Lung (tissue), 11 donors: ENCODE measurements at regions not wholly inside any gene's neighbourhood (a gene's known extent, or its start where the extent isn't known, plus 50 kb on each side); places are given as distances from the start of the nearest gene placed in this dataset.
A peak's percentile ranks its signal among the peaks of the same experiment; 100 is the strongest.

Experiments
- ATAC-seq: fragments of 200-7000 bp; cut with Tn5 transposase; one replicate; pipeline ENCODE4 v1.9.1; 2020; ENCODE audit warnings: moderate number of reproducible peaks; ENCODE audit not compliant: insufficient read depth, low FRiP score
- DNase-seq, 3 donors: peaks; one replicate each; pipeline ENCODE4 v3.0.0-alpha.2; 2013 to 2017
- H3K27ac ChIP-seq, 2 donors: one replicate each; pipeline ENCODE4 v1.5.1; 2013; ENCODE audit warnings: mild to moderate bottlenecking in 2 of 2, moderate library complexity in 2 of 2, control low read depth in 1 of 2, inconsistent platforms in 1 of 2, low read depth in 1 of 2, low read length in 1 of 2
- H3K27me3 ChIP-seq, 3 donors: one replicate each; pipeline ENCODE4 v1.5.1; 2013; ENCODE audit warnings: low read length in 2 of 3; ENCODE audit not compliant: control insufficient read depth in 3 of 3, insufficient read depth in 3 of 3
- H3K36me3 ChIP-seq, 4 donors: one replicate each; pipeline ENCODE4 v1.5.1; 2013; ENCODE audit warnings: low read length in 4 of 4, mild to moderate bottlenecking in 1 of 4, moderate library complexity in 1 of 4; ENCODE audit not compliant: control insufficient read depth in 4 of 4, insufficient read depth in 4 of 4
- H3K4me1 ChIP-seq, 5 donors: one replicate each; pipeline ENCODE4 v1.5.1; 2013; ENCODE audit warnings: low read length in 5 of 5, mild to moderate bottlenecking in 2 of 5, moderate library complexity in 1 of 5; ENCODE audit not compliant: control insufficient read depth in 5 of 5, insufficient read depth in 5 of 5
- H3K4me3 ChIP-seq: one replicate; pipeline ENCODE4 v1.5.1; 2013; ENCODE audit warnings: mild to moderate bottlenecking, control low read depth, moderate library complexity
- H3K9ac ChIP-seq, 2 donors: one replicate each; pipeline ENCODE4 v1.5.1; 2013; ENCODE audit warnings: low read length in 2 of 2, control low read depth in 1 of 2; ENCODE audit not compliant: insufficient read depth in 1 of 2
- H3K9me3 ChIP-seq, 4 donors: one replicate each; pipeline ENCODE4 v1.5.1; 2013; ENCODE audit warnings: low read length in 3 of 4, mild to moderate bottlenecking in 1 of 4, moderate library complexity in 1 of 4; ENCODE audit not compliant: control insufficient read depth in 4 of 4, insufficient read depth in 3 of 4
- CTCF ChIP-seq: IDR thresholded peaks from 2 replicates; pipeline ENCODE4 v1.5.1; 2012; ENCODE audit warnings: mild to moderate bottlenecking; ENCODE audit errors: control extremely low read depth, extremely low read depth
- WGBS, 2 donors: extraction: QIAGEN DNeasy Blood & Tissue Kit; methylation state at CpG; one replicate each; pipeline ENCODE4 v1.1.7; 2013; 5-methylcytosine and 5-hydroxymethylcytosine counted together
- donor health status: control.
- donor health status: control.
- donor health status: Bipolar disorder and iron deficiency.
- donor health status: healthy.
- donor health status: DM: yes; HTN: yes; CAD: no.

DNA sequence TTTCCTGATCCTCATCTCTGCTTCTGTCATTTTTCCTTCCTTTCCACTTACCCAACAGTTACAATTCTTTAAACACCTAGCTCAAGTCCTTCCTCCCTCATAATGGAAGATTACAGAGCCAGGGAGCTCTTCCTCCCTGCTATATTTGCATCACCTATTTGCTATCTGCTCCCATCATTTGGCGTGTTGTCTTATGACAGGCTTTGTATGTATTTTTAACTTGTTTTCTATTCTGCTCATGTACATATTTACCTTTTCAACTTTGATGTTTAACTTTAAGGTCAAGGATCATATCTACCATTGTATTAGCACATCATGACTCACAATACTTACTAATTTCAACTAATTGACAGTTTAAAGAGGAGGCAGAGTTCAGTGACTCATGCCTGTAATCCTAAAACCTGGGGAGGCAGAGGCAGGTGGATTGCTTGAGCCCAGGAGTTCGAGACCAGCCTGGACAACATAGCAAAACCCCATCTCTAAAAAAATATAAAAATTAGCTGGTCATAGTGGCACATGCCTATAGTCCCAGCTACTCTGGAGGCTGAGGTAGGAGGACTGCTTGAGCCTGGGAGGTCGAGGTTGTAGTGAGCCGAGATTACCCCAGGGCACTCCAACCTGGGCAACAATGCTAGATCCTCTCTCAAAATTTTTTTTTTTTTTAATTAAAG, 92.5 kb upstream of the FOXN2 start:
- Histone ChIP-seq H3K27me3 (no peaks in the 10 kb centered on the region), H3K27ac (no peak overlapping the region), H3K9ac (no peak overlapping the region), H3K4me1 (no peaks in the 10 kb centered on the region), H3K4me3 (no peak overlapping the region), H3K36me3 (no peaks in the 10 kb centered on the region), H3K9me3 (no peaks in the 10 kb centered on the region)
- ATAC-seq: no peak
- WGBS, 2 donors: 67 to 75% methylated on average over 4 of the region's 4 CpGs
- DNase-seq: no peak
- TF ChIP-seq CTCF: no peak

GRCh38 chr2:48227617-48228344, 86.7 kb upstream of the FOXN2 start:
- no peaks in the 10 kb centered on the region for H3K36me3 ChIP-seq
- no peaks in the 10 kb centered on the region for H3K27me3 ChIP-seq
- H3K9me3 ChIP-seq: no peaks in the 10 kb centered on the region
- 19 to 49% methylated on average over 3 of the region's 3 CpGs for WGBS, 2 donors
- no peak overlapping the region for H3K27ac ChIP-seq
- H3K9ac ChIP-seq: no peak overlapping the region
- DNase-seq (peak in 2 of 3 donors; percentile 58 to 78), ATAC-seq (peak; percentile 62)
- H3K4me3 ChIP-seq: no peak overlapping the region
- no peak for TF ChIP-seq CTCF
- H3K4me1 ChIP-seq: peaks cover 0 to 5% (median 0%) of the 10 kb centered on the region in 5 donors

- H3K36me3 ChIP-seq: no peaks in the 10 kb centered on the region
- no peak overlapping the region for H3K27ac ChIP-seq
- no peak for DNase-seq
- H3K4me3 ChIP-seq: no peak overlapping the region
- H3K27me3 ChIP-seq: no peaks in the 10 kb centered on the region
- no peaks in the 10 kb centered on the region for H3K9me3 ChIP-seq
- no peak for TF ChIP-seq CTCF
- 91% methylated on average over 2 of the region's 2 CpGs for WGBS, 2 donors
- no peak for ATAC-seq
- peaks cover 0 to 5% (median 0%) of the 10 kb centered on the region in 5 donors for H3K4me1 ChIP-seq
- no peak overlapping the region for H3K9ac ChIP-seq
Observed at GRCh38 chr2:48228345-48228684, 86.2 kb upstream of the FOXN2 start.
